Erythroblast (primary cell): ENCODE measurements at regions not wholly inside any gene's neighbourhood (a gene's known extent, or its start where the extent isn't known, plus 50 kb on each side); places are given as distances from the start of the nearest gene placed in this dataset.

Source experiments
- GATA1 ChIP-seq: IDR thresholded peaks from 2 replicates; pipeline ENCODE4 v1.6.1; 2011; ENCODE audit warnings: low read depth, mild to moderate bottlenecking, control low read depth, low read length, moderate library complexity
- POLR2A ChIP-seq: IDR thresholded peaks from 2 replicates; pipeline ENCODE4 v1.6.1; 2011; ENCODE audit warnings: mild to moderate bottlenecking, low read length

DNA sequence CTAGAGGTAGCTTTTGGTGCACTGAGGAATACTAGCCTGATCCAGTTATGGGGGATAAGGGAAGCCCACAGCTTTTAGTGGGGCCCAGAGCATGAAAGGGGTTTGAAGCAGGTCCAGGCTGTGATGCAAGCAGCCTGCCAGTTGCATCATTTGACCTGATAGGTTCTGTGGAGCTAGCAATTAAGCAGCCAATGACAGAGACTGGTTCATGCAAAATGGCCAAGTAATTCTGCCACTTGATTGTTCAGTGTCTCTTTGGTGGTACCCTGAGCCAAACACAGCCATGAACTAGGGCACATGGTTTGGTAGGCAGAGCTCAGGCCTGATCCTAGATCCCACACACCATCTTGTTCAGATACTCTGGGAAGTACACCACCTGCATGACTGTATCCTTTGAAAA lies 91.0 kb upstream of the PRR23C start:
- no peak for TF ChIP-seq POLR2A
- no peak for TF ChIP-seq GATA1
